Upper lobe of left lung (tissue), 6 donors: ENCODE measurements at regions not wholly inside any gene's neighbourhood (a gene's known extent, or its start where the extent isn't known, plus 50 kb on each side); places are given as distances from the start of the nearest gene placed in this dataset.
A peak's percentile ranks its signal among the peaks of the same experiment; 100 is the strongest.

Experiments
- ATAC-seq, 2 donors: fragments of 200-7000 bp; cut with Tn5 transposase; one replicate each; pipeline ENCODE4 v1.9.1; 2022; ENCODE audit warnings: mild to moderate bottlenecking in 2 of 2, moderate library complexity in 2 of 2; ENCODE audit not compliant: low FRiP score in 2 of 2
- DNase-seq, 2 donors: peaks; one replicate each; pipeline ENCODE4 v3.0.0-alpha.2; 2019 to 2020
- H3K27ac ChIP-seq, 4 donors: fragments of 200-600 bp; sonication (generic); one replicate each; pipeline ENCODE4 v1.5.1; 2016 to 2019
- H3K27me3 ChIP-seq, 4 donors: fragments of 200-600 bp; sonication (generic); one replicate each; pipeline ENCODE4 v1.5.1; 2017 to 2019
- H3K36me3 ChIP-seq, 4 donors: fragments of 200-600 bp; sonication (generic); one replicate each; pipeline ENCODE4 v1.5.1; 2016 to 2019
- H3K4me1 ChIP-seq, 4 donors: fragments of 200-600 bp; sonication (generic); one replicate each; pipeline ENCODE4 v1.5.1; 2018 to 2019
- H3K4me3 ChIP-seq, 4 donors: fragments of 200-600 bp; sonication (generic); one replicate each; pipeline ENCODE4 v1.5.1; 2017 to 2019; ENCODE audit warnings: mild to moderate bottlenecking in 2 of 4, moderate library complexity in 1 of 4
- H3K9me3 ChIP-seq, 4 donors: fragments of 200-600 bp; sonication (generic); one replicate each; pipeline ENCODE4 v1.5.1; 2018 to 2019
- EP300 ChIP-seq, 4 donors: sonication (generic); formaldehyde crosslinking; IDR thresholded peaks; one replicate each; pipeline ENCODE4 v1.5.1; 2017; ENCODE audit warnings: antibody characterized with exemption in 4 of 4, control low read depth in 2 of 4
- POLR2A ChIP-seq, 4 donors: fragments of 450-650 bp; IDR thresholded peaks; one replicate each; pipeline ENCODE4 v1.5.1; 2016 to 2017; ENCODE audit warnings: antibody characterized with exemption in 4 of 4, mild to moderate bottlenecking in 2 of 4
- POLR2AphosphoS5 ChIP-seq, 2 donors: sonication (generic); formaldehyde crosslinking; IDR thresholded peaks; one replicate each; pipeline ENCODE4 v1.5.1; 2017; ENCODE audit warnings: antibody characterized with exemption in 2 of 2
- WGBS, 2 donors: methylation state at CpG; one replicate each; pipeline ENCODE4 v1.1.5; 2017 to 2018; 5-methylcytosine and 5-hydroxymethylcytosine counted together
- TF ChIP-seq, protein P1 (sequence below), 6 experiments: fragments of 450-650 bp in 4 of 6; fragments of 200-600 bp in 2 of 6; sonication (generic) in 2 of 6; IDR thresholded peaks; one replicate each; pipeline ENCODE4 v1.5.1; 2016 to 2019; ENCODE audit warnings: antibody characterized with exemption in 6 of 6
- donor health status: DM: no; HTN: no; CAD: no; lungs with moderate emphysema.
- donor health status: DM: no; HTN: yes; CAD: no; lungs with severe emphysema.

DNA sequence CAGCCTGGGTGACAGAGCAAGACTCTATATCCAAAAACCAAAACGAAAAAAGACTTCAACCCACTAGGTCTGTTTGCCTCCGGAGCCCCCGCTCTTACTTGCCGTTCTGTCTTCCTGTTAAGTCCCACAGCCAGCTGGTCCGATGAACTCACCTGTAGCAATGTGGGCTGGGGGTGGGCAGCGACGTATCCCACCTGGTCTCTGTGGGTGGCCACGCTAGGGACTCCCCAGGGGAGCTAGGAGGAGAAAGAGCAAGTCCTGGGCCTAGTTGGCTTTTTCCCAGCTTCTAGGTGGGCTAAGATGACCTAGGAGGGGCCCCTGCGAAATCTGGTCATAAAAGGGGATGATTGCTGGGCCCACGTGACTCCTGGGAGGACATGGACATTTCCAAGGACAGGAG, 166.0 kb upstream of the KCNG1 start:
- 76 to 84% methylated on average over 9 to 10 of the region's 10 CpGs for WGBS, 2 donors

DNA sequence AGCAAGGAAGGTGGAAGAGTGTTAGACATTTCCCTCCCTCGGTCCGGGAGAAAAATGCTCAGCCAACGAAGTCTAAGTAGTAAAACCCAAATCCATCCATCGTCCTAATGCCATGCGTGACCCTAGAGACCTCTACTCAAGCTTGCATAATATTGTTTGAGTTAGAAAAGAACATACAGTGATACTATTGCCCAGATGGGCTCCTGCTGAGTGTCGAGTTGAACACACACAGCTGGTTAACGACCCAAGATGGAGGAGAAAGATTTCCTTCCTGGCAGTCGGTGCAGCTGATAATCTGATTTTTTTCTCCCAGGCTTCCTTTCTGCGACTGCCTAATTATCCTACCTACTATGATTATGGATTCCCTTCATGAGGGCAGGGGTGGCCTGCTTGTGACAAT, 164.4 kb upstream of the KCNG1 start:
- no peak for ATAC-seq
- Histone ChIP-seq H3K27ac (no peak overlapping the region), H3K9me3 (no peaks in the 10 kb centered on the region), H3K4me3 (no peak overlapping the region), H3K27me3 (no peaks in the 10 kb centered on the region), H3K36me3 (no peaks in the 10 kb centered on the region), H3K4me1 (no peaks in the 10 kb centered on the region)
- TF ChIP-seq, protein P1, sequence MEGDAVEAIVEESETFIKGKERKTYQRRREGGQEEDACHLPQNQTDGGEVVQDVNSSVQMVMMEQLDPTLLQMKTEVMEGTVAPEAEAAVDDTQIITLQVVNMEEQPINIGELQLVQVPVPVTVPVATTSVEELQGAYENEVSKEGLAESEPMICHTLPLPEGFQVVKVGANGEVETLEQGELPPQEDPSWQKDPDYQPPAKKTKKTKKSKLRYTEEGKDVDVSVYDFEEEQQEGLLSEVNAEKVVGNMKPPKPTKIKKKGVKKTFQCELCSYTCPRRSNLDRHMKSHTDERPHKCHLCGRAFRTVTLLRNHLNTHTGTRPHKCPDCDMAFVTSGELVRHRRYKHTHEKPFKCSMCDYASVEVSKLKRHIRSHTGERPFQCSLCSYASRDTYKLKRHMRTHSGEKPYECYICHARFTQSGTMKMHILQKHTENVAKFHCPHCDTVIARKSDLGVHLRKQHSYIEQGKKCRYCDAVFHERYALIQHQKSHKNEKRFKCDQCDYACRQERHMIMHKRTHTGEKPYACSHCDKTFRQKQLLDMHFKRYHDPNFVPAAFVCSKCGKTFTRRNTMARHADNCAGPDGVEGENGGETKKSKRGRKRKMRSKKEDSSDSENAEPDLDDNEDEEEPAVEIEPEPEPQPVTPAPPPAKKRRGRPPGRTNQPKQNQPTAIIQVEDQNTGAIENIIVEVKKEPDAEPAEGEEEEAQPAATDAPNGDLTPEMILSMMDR (IDR thresholded peaks at IDR 0.05), result no peak
- TF ChIP-seq EP300 (IDR thresholded peaks at IDR 0.05), result no peak
- TF ChIP-seq POLR2A (IDR thresholded peaks at IDR 0.05), result no peak
- no peak for TF ChIP-seq POLR2AphosphoS5 (IDR thresholded peaks at IDR 0.05)
- WGBS, 2 donors, result 37 to 38% methylated on average over 9 of the region's 9 CpGs
- DNase-seq, result no peak

More for the DNA sequence above, 166.0 kb upstream of the KCNG1 start:
- DNase-seq (peak in 1 of 2 donors; percentile 6), ATAC-seq (no peak)
- Histone ChIP-seq H3K36me3 (no peaks in the 10 kb centered on the region), H3K27ac (no peak overlapping the region), H3K4me1 (no peaks in the 10 kb centered on the region), H3K4me3 (no peak overlapping the region), H3K9me3 (no peaks in the 10 kb centered on the region), H3K27me3 (no peaks in the 10 kb centered on the region)
- TF ChIP-seq POLR2A (IDR thresholded peaks at IDR 0.05), result no peak
- TF ChIP-seq, protein P1 (IDR thresholded peaks at IDR 0.05), result no peak
- TF ChIP-seq POLR2AphosphoS5 (IDR thresholded peaks at IDR 0.05), result no peak
- no peak for TF ChIP-seq EP300 (IDR thresholded peaks at IDR 0.05)

DNA sequence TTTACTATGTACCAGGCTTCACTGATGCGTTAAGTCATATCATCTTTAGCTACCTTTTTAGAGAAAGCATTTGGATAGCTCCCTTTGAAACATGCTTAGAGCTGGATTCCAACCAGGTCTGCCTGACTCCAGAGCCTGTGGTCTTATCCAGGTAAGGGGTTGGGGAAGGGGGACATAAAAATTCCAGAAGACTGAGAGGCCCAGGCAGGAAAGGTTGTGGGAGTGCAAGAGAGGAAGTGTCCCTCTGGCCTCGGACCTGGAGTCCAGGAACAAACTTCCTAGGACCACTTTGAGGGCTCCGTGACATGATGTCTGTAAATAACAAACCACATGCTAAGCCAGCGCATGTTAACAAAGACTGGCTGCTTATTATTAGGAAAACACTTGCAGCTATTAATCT, 163.0 kb upstream of the KCNG1 start:
- no peak for TF ChIP-seq POLR2AphosphoS5 (IDR thresholded peaks at IDR 0.05)
- no peak for TF ChIP-seq POLR2A (IDR thresholded peaks at IDR 0.05)
- TF ChIP-seq, protein P1 (IDR thresholded peaks at IDR 0.05), result no peak
- TF ChIP-seq EP300 (IDR thresholded peaks at IDR 0.05), result no peak
- no peak overlapping the region for H3K27ac ChIP-seq
- DNase-seq (no peak), ATAC-seq (no peak)
- no peaks in the 10 kb centered on the region for H3K36me3 ChIP-seq
- no peaks in the 10 kb centered on the region for H3K27me3 ChIP-seq
- WGBS, 2 donors, result 55 to 57% methylated on average over 4 of the region's 4 CpGs
- H3K4me3 ChIP-seq, result no peak overlapping the region
- H3K4me1 ChIP-seq, result no peaks in the 10 kb centered on the region
- H3K9me3 ChIP-seq, result no peaks in the 10 kb centered on the region

- ATAC-seq, result no peak
- DNase-seq, result no peak
- 92 to 95% methylated on average over 3 of the region's 3 CpGs for WGBS, 2 donors
- no peak overlapping the region for H3K4me3 ChIP-seq
- H3K36me3 ChIP-seq, result no peaks in the 10 kb centered on the region
- H3K9me3 ChIP-seq, result no peaks in the 10 kb centered on the region
- no peak overlapping the region for H3K27ac ChIP-seq
- no peaks in the 10 kb centered on the region for H3K27me3 ChIP-seq
- TF ChIP-seq, protein P1 (IDR thresholded peaks at IDR 0.05), result no peak
- no peak for TF ChIP-seq POLR2AphosphoS5 (IDR thresholded peaks at IDR 0.05)
- TF ChIP-seq POLR2A (IDR thresholded peaks at IDR 0.05), result no peak
- no peak for TF ChIP-seq EP300 (IDR thresholded peaks at IDR 0.05)
- no peaks in the 10 kb centered on the region for H3K4me1 ChIP-seq
These were observed 162.4 kb upstream of the KCNG1 start for GRCh38 chr20:51185277-51185676.

DNA sequence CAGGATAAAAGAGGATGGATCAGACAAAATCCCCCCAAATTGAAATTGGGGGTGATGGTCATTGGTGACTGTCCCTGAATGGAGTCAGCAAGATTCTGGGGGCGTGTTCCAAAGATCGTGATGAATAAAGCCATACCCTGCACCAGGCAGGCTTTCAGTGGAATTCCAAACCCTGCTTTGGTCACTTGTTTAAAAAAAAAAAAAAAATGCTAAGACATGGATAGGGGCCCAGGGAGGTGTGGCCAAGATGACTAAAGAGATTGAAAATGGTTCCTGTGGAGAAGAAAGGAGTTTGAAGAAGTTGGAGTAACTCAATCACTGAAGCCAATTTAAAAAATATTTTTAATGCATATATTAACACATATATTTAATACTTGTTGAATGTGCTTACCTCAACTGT, 161.4 kb upstream of the KCNG1 start:
- no peaks in the 10 kb centered on the region for H3K4me1 ChIP-seq
- H3K36me3 ChIP-seq, result no peaks in the 10 kb centered on the region
- H3K27ac ChIP-seq, result no peak overlapping the region
- no peaks in the 10 kb centered on the region for H3K9me3 ChIP-seq
- H3K27me3 ChIP-seq, result no peaks in the 10 kb centered on the region
- no peak for TF ChIP-seq EP300 (IDR thresholded peaks at IDR 0.05)
- TF ChIP-seq, protein P1 (IDR thresholded peaks at IDR 0.05), result no peak
- TF ChIP-seq POLR2A (IDR thresholded peaks at IDR 0.05), result no peak
- no peak for TF ChIP-seq POLR2AphosphoS5 (IDR thresholded peaks at IDR 0.05)
- ATAC-seq (no peak), DNase-seq (no peak)
- 77 to 85% methylated on average over 2 of the region's 2 CpGs for WGBS, 2 donors
- no peak overlapping the region for H3K4me3 ChIP-seq
